PC-9 (cell line): ENCODE measurements at regions not wholly inside any gene's neighbourhood (a gene's known extent, or its start where the extent isn't known, plus 50 kb on each side); places are given as distances from the start of the nearest gene placed in this dataset.

Experiments used
- EZH2 ChIP-seq: fragments of 200-600 bp; sonication (generic); IDR thresholded peaks from 2 replicates; pipeline ENCODE4 v1.8.0; 2017; ENCODE audit warnings: antibody characterized with exemption, low read depth
- TF ChIP-seq, protein P1 (sequence below): fragments of 200-600 bp; sonication (generic); conservative IDR thresholded peaks from 2 replicates; pipeline ENCODE4 v1.6.1; 2017; ENCODE audit warnings: mixed run types, antibody characterized with exemption, mild to moderate bottlenecking, moderate library complexity

DNA sequence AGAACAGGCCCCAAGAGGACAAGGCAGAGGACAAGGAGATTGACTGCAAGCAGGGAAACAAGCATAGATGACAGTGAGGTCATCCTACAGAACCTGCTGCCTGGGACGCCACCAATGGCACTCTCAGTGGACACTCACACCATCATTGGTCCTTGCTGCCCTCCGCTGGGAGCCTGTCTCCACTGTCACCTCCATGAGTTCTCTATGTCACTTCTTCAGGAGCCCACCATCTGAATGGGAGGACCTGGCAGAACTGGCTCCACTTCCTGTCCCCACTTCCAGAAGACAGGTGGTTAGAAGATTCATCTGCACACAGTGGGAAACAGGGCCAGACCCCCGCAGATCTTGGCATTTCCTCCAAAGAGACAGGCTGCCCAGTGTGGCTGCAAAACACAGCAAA lies 188.9 kb downstream of the HSD17B3 start:
- TF ChIP-seq, protein P1, sequence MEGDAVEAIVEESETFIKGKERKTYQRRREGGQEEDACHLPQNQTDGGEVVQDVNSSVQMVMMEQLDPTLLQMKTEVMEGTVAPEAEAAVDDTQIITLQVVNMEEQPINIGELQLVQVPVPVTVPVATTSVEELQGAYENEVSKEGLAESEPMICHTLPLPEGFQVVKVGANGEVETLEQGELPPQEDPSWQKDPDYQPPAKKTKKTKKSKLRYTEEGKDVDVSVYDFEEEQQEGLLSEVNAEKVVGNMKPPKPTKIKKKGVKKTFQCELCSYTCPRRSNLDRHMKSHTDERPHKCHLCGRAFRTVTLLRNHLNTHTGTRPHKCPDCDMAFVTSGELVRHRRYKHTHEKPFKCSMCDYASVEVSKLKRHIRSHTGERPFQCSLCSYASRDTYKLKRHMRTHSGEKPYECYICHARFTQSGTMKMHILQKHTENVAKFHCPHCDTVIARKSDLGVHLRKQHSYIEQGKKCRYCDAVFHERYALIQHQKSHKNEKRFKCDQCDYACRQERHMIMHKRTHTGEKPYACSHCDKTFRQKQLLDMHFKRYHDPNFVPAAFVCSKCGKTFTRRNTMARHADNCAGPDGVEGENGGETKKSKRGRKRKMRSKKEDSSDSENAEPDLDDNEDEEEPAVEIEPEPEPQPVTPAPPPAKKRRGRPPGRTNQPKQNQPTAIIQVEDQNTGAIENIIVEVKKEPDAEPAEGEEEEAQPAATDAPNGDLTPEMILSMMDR: no peak
- TF ChIP-seq EZH2: no peak
